Memory B cell (primary cell): ENCODE measurements at regions not wholly inside any gene's neighbourhood (a gene's known extent, or its start where the extent isn't known, plus 50 kb on each side); places are given as distances from the start of the nearest gene placed in this dataset.

ENCODE experiments used
- ATAC-seq: fragments of 150-1000 bp; cut with Tn5 transposase; 2 replicates; pipeline ENCODE4 v1.10.0; 2021; ENCODE audit warnings: low read depth, mild to moderate bottlenecking, moderate library complexity
- DNase-seq, 2 donors: peaks; one replicate each; pipeline ENCODE4 v3.0.0; 2022; ENCODE audit warnings: low spot score in 2 of 2
- H3K27ac Mint-ChIP-seq: one replicate; pipeline ENCODE4 v1.8.0; 2022; ENCODE audit warnings: mild to moderate bottlenecking, moderate library complexity, mixed read lengths
- H3K27me3 Mint-ChIP-seq: one replicate; pipeline ENCODE4 v1.8.0; 2022; ENCODE audit warnings: mixed read lengths
- H3K36me3 Mint-ChIP-seq: one replicate; pipeline ENCODE4 v1.8.0; 2022; ENCODE audit warnings: mild to moderate bottlenecking, mixed read lengths
- H3K4me1 Mint-ChIP-seq: one replicate; pipeline ENCODE4 v1.8.0; 2022; ENCODE audit warnings: mixed read lengths
- H3K4me3 Mint-ChIP-seq: one replicate; pipeline ENCODE4 v1.8.0; 2022; ENCODE audit warnings: mild to moderate bottlenecking, moderate library complexity, mixed read lengths
- H3K9me3 Mint-ChIP-seq: one replicate; pipeline ENCODE4 v1.8.0; 2022; ENCODE audit warnings: mixed read lengths

DNA sequence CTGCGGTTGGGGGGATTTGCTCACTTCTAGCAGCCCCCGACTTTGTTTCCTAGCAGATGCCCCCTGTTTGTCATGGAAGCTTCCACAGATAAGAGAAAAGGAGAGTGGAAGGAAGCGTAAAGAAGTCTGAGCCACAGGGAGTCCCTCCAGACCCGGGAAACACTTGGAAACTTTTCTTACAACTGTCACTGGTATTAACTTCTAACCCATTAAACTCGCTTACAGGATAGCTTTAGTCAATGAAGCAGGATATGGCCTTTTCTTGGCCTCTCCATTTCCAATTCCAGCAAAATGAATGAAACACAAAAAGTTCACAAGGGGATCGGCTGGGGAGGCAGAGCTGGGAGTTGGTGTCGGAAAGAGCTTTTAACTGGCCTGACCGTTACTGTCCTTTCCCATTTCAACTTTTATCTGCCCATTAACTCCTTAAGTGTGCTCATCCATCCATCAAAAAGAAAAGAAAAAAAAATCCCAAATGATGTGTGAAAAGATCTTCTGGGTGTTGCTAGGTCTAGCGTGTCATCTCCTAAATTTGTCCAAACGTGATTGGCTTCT lies 231.9 kb upstream of the ARGLU1 start:
- Mint-ChIP-seq H3K4me3 (no peak overlapping the region), H3K4me1 (no peaks in the 10 kb centered on the region), H3K27me3 (peaks cover 3% of the 10 kb centered on the region), H3K27ac (no peak overlapping the region), H3K36me3 (no peaks in the 10 kb centered on the region), H3K9me3 (no peaks in the 10 kb centered on the region)
- ATAC-seq = no peak
- no peak for DNase-seq

DNA sequence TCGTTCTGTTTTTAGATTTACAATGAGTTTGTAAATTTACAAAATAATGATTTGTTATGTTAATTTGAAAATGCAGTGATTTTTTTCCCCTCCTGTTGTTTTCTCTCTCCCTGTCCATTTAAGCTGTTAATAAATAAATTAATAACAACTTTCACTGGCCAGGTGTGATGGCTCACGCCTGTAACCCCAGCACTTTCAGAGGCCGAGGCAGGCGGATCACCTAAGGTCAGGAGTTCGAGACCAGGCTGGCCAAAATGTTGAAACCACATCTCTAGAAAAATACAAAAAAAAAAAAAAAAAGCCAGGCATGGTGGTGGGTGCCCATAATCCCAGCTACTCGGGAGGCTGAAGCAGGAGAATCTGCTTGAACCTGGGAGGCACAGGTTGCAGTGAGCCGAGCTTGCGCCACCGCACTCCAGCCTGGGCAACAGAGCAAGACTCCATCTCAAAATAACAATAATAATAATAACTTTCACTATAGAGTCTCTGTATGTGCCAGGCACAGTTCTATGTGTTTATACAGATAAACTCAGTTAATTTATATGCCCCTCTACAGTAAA lies 229.2 kb upstream of the ARGLU1 start:
- H3K4me1 Mint-ChIP-seq = no peaks in the 10 kb centered on the region
- no peak for ATAC-seq

DNA sequence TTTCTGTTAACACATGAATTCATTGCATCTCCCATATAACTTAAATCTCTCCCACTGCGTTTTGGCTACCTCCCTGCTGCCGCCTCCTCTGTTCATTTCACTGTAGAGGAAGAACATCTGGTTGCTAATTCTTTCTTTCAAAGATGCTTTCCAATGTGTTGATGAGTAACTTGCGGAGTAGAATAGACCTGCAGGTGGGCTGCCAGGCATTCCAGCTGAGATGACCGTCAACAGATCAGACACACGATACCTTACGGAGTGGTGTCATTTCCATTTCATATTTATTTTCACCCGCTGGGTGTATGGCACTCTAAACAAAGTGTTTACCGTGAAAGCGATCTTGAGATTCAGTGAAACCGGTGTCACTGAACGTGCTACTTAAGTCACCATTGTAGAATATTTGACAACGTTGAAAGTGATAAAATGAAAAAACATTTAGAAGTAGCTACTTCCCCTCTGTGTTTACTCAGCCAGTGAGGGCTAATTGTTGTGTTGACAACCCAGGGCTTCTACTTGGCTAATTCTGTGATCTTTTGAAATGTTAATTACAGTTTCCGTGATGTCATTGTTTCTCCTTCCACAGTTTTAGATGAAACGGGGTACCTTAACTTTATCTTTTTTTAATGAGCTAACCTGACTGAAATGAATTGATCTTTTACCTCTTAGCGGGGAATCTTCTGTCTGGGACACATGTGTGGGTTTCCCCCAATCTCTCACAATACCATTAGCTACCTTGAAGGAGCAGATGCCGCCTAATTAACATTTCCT lies 228.5 kb upstream of the ARGLU1 start:
- Mint-ChIP-seq H3K36me3 (no peaks in the 10 kb centered on the region), H3K4me3 (peak overlapping the region; percentile 35), H3K4me1 (no peaks in the 10 kb centered on the region), H3K9me3 (no peaks in the 10 kb centered on the region), H3K27me3 (peaks cover 3% of the 10 kb centered on the region), H3K27ac (no peak overlapping the region)
- no peak for ATAC-seq
- DNase-seq = no peak

More for the DNA sequence above, 229.2 kb upstream of the ARGLU1 start:
- H3K27me3 Mint-ChIP-seq = peaks cover 3% of the 10 kb centered on the region
- H3K4me3 Mint-ChIP-seq = no peak overlapping the region
- H3K27ac Mint-ChIP-seq = no peak overlapping the region
- no peak for DNase-seq
- no peaks in the 10 kb centered on the region for H3K9me3 Mint-ChIP-seq
- H3K36me3 Mint-ChIP-seq = no peaks in the 10 kb centered on the region

DNA sequence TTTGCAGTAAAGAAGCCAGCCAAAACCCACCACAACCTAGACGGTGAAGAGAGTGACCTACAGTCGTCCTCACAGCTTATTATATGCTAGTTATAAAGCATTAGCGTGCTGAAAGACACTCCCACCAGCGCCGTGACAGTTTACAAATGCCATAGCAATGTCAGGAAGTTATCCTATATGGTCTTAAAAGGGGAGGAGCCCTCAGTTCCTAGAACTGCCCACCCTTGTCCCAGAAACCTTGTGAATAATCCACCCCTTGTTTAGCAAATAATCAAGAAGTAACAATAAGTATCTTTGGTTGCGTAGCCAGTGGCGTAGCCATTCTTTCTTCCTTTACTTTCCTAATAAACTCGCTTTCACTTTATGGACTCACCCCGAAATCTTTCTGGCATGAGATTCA lies 227.9 kb upstream of the ARGLU1 start:
- no peaks in the 10 kb centered on the region for H3K9me3 Mint-ChIP-seq
- ATAC-seq = no peak
- peak overlapping the region; percentile 35 for H3K4me3 Mint-ChIP-seq
- no peaks in the 10 kb centered on the region for H3K4me1 Mint-ChIP-seq
- no peak for DNase-seq
- H3K27me3 Mint-ChIP-seq = peaks cover 3% of the 10 kb centered on the region
- H3K27ac Mint-ChIP-seq = no peak overlapping the region
- H3K36me3 Mint-ChIP-seq = no peaks in the 10 kb centered on the region

DNA sequence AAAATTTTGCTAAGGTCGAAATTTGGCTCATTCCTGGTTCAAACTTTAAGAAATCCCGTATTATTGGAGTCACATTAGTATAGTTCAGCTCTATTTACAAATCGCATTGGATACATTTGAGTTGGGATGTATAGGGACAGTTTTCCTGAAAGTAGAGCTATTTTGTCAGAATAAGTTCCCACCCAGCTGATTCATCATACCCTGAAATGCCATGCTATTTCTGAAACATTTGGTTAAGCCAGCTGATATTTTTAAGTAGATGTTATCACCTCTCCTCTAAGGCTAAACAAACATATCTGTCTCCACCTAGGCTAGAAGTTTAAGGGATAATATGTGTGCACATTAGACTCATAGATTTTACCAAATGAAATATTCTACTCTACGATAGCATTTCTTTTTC lies 226.2 kb upstream of the ARGLU1 start:
- ATAC-seq (no peak), DNase-seq (no peak)
- H3K4me3 Mint-ChIP-seq = no peak overlapping the region
- no peaks in the 10 kb centered on the region for H3K36me3 Mint-ChIP-seq
- no peaks in the 10 kb centered on the region for H3K9me3 Mint-ChIP-seq
- no peak overlapping the region for H3K27ac Mint-ChIP-seq
- peaks cover 2% of the 10 kb centered on the region for H3K27me3 Mint-ChIP-seq
- no peaks in the 10 kb centered on the region for H3K4me1 Mint-ChIP-seq

DNA sequence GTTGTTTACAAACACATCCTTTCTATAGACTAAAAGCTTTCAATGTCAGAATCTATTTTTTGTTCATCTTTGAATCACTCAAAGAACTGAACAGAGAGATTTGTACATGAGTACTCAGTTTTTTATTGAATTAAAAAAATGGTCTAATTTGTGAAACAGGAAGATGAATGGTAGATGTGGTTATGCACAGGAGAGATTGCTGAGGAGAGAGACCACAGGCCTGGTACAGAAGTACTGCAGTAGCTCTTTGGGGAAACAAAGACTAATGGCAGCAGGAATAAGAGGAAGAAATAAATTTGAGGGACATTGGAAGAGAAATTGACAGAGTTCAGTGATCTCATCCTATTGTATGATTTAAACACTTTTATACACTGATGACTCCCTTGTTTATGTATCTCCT lies 222.0 kb upstream of the ARGLU1 start:
- ATAC-seq (no peak), DNase-seq (no peak)
- no peaks in the 10 kb centered on the region for H3K36me3 Mint-ChIP-seq
- H3K4me1 Mint-ChIP-seq = no peaks in the 10 kb centered on the region
- no peak overlapping the region for H3K4me3 Mint-ChIP-seq
- H3K27me3 Mint-ChIP-seq = no peaks in the 10 kb centered on the region
- H3K27ac Mint-ChIP-seq = no peak overlapping the region
- H3K9me3 Mint-ChIP-seq = no peaks in the 10 kb centered on the region

DNA sequence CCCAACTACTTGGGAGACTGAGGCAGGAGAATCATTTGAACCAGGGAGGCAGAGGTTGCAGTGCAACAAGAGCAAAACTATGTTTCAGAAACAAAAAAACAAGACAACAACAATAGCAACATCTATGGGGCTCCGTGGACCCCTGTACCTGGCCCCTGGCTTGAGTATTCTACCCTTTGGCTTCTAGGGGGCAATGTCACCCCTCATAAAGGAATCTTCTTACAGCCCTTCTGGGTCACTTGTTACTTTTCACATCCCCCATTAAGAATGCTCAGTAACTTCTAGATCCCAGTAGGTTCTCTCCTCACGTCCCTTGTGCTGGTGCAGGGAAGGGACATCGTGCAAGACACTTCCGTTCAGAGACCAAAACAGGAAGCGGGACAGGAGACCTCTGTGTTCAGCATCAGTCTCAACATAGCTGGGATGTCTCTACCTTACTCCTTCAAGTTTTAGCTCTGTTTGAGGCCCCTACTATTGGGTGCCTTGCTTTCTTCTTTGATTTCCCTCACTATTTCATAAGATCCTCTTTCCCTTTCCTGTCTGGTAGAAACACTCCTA lies 218.1 kb upstream of the ARGLU1 start:
- ATAC-seq = no peak
- Mint-ChIP-seq H3K9me3 (no peaks in the 10 kb centered on the region), H3K27ac (no peak overlapping the region), H3K27me3 (no peaks in the 10 kb centered on the region), H3K4me1 (no peaks in the 10 kb centered on the region), H3K36me3 (no peaks in the 10 kb centered on the region), H3K4me3 (no peak overlapping the region)
- no peak for DNase-seq

DNA sequence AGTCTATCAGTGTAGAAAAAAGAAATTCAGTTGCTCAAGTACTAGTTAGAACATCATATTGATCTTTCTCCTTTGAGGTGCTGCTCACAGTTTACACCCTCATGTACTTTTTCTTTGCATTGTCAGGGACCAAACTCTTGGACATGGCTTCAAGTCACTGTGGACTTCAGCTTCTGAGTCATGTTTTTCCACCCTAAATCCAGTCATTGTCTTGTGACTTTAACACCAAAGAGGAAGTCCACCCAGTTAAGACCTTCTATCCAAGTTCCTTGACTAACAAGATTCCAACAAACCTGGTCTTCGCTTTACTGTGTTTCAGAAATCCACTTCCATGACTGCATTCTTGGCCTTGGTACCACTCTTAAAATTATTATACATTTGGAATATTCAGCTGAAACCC lies 206.7 kb upstream of the ARGLU1 start:
- Mint-ChIP-seq H3K27me3 (no peaks in the 10 kb centered on the region), H3K36me3 (no peaks in the 10 kb centered on the region), H3K4me3 (no peak overlapping the region), H3K4me1 (no peaks in the 10 kb centered on the region), H3K27ac (no peak overlapping the region), H3K9me3 (peaks cover 7% of the 10 kb centered on the region)
- DNase-seq (no peak), ATAC-seq (no peak)

DNA sequence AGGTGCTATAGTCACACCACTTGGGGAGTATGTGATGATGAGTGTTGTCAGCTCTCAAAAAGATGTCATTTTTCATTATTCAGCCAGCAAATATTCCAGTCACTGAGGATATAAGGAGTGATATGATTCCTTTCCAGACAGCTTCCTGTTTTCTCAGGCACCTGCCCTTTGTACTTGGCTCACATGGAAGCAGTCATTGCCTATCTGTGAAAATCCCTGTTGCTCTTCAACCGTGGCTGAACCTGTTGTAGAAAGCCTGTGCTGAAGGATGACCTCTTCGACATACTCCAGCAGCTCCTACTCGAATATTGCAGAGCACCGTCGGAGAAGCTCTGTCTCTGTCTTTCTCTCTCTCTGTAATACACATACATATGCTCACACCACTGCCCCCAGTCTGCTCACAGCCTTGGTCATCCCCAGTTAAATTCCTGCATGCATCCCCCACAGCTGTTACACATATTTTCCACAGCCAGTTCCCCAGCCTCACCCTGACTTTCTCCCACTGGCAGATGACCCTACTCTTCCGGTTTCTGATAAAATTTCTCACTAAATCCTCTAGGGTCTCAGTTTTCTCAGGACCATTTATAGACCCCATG lies 204.2 kb upstream of the ARGLU1 start:
- Mint-ChIP-seq H3K27ac (no peak overlapping the region), H3K4me3 (no peak overlapping the region), H3K27me3 (no peaks in the 10 kb centered on the region), H3K9me3 (peaks cover 15% of the 10 kb centered on the region), H3K36me3 (no peaks in the 10 kb centered on the region), H3K4me1 (no peaks in the 10 kb centered on the region)
- ATAC-seq (no peak), DNase-seq (no peak)

DNA sequence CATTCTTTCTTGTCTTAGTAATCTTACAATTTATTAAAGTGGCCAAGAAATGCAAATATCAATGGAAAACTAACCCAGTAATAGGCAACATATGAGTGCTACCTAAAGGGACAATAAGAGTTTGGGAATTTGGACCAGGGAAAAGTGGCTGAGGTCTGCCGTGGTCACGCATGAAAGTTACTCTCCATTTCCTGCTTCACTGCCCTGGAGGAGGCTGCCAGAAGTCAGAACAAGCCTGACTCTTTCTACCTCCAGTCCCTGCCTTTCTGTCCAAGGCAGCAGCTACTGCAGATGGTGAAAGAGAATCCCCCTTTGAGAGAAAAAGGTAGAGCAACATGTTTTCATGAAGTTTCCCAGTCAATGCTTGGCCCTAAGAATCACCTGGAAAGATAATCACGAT lies 201.1 kb upstream of the ARGLU1 start:
- Mint-ChIP-seq H3K27ac (no peak overlapping the region), H3K4me1 (no peaks in the 10 kb centered on the region)
- ATAC-seq = no peak

DNA sequence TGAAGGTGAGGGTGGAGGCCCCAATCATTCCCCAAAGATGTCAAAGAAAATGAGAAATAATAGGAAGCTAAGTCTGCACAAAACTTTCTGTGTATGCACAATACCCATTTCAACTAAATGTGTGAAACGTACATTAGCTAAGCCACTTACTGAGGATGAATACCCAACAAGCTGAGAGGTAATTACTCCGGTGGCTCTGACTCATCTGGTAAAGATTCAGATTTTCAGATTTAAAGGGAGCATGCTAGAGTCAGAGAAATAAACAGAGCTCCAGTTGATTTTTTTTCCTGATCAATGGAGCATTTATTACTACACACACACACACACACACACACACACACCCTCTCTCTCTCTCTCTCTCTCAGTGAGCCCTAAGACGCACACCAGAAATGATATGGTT lies 194.8 kb upstream of the ARGLU1 start:
- Mint-ChIP-seq H3K9me3 (peaks cover 8% of the 10 kb centered on the region), H3K27me3 (no peaks in the 10 kb centered on the region), H3K36me3 (no peaks in the 10 kb centered on the region), H3K27ac (no peak overlapping the region), H3K4me3 (no peak overlapping the region), H3K4me1 (no peaks in the 10 kb centered on the region)
- ATAC-seq = no peak
- no peak for DNase-seq

More for the DNA sequence above, 201.1 kb upstream of the ARGLU1 start:
- H3K4me3 Mint-ChIP-seq = no peak overlapping the region
- no peaks in the 10 kb centered on the region for H3K36me3 Mint-ChIP-seq
- peaks cover 7% of the 10 kb centered on the region for H3K9me3 Mint-ChIP-seq
- DNase-seq = no peak
- no peaks in the 10 kb centered on the region for H3K27me3 Mint-ChIP-seq

DNA sequence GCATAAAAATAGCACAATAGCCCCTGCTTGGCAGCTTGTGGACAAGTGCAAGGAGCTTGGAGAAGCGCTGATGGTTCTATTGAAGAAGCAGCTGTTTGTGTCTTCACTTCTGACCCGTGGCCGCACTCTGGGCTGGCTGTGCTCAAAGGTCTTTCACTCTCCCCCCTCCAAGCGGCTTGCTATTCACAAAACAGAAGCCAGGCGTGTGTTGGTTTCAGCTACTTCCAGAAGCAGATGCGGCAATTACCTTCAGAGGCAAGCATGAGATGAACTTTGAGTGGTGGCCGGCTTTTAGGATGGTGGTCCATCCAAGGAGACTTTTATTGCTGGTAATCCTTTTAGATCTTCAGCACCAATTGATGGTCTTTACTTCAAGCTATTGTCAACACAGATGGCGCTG lies 188.5 kb upstream of the ARGLU1 start:
- no peak overlapping the region for H3K27ac Mint-ChIP-seq
- H3K36me3 Mint-ChIP-seq = no peaks in the 10 kb centered on the region
- H3K9me3 Mint-ChIP-seq = peaks cover 2% of the 10 kb centered on the region
- no peak for DNase-seq
- no peak for ATAC-seq
- no peaks in the 10 kb centered on the region for H3K4me1 Mint-ChIP-seq
- H3K4me3 Mint-ChIP-seq = no peak overlapping the region
- H3K27me3 Mint-ChIP-seq = no peaks in the 10 kb centered on the region

DNA sequence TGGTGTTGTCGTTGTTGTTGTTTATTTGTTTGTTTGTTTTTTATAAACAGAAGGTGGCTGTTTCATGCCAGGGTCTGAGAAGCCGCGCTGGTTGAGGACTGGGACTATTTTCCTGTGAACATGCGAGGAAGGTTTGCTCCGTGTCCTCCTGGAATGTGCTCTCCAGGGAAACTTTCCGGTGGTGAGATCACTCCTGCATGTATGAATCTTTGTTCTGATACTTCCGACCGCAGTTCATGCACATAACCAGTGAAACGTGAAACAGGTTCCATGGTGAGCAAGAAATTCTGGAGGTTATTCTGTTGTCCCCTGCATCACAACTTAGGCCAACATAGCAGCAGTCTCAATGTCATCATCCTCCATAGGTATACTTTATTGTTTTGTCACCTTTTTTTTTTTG lies 187.6 kb upstream of the ARGLU1 start:
- Mint-ChIP-seq H3K4me3 (no peak overlapping the region), H3K27ac (no peak overlapping the region), H3K36me3 (no peaks in the 10 kb centered on the region), H3K4me1 (no peaks in the 10 kb centered on the region), H3K27me3 (no peaks in the 10 kb centered on the region), H3K9me3 (peaks cover 2% of the 10 kb centered on the region)
- DNase-seq (no peak), ATAC-seq (no peak)

DNA sequence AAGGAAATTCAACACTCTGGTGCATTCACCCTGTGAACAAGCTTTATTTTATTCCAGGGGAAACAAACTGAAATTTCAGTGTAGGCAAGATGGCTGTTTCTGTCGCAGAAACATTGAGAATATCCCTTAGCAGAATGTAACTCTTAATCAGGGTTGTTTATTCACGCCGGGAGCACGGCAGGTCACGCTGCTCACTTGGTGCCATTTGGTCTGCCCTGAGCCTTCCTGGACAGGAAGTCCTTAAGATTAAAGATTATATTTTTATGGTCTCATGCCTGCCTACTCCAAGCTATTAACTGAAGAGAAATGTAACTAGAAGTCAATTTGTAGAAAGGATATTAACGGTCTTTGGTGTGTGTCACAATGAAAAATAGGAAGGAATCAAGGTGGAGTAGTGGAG lies 185.3 kb upstream of the ARGLU1 start:
- H3K4me1 Mint-ChIP-seq = no peaks in the 10 kb centered on the region
- ATAC-seq (no peak), DNase-seq (no peak)
- peaks cover 2% of the 10 kb centered on the region for H3K9me3 Mint-ChIP-seq
- H3K27ac Mint-ChIP-seq = no peak overlapping the region
- H3K36me3 Mint-ChIP-seq = no peaks in the 10 kb centered on the region
- no peaks in the 10 kb centered on the region for H3K27me3 Mint-ChIP-seq
- H3K4me3 Mint-ChIP-seq = no peak overlapping the region
